AG09309 (cell line): ENCODE measurements at regions not wholly inside any gene's neighbourhood (a gene's known extent, or its start where the extent isn't known, plus 50 kb on each side); places are given as distances from the start of the nearest gene placed in this dataset.

Experiments
- DNase-seq: peaks from one replicate; pipeline ENCODE4 v3.0.0-alpha.2; 2010; ENCODE audit warnings: low read depth
- H3K4me3 ChIP-seq: 2 replicates; pipeline ENCODE4 v1.5.1; 2011; ENCODE audit warnings: mild to moderate bottlenecking, low read depth, low read length, moderate library complexity; ENCODE audit not compliant: control insufficient read depth
- TF ChIP-seq, protein P1 (sequence below): IDR thresholded peaks from 2 replicates; pipeline ENCODE4 v1.5.1; 2011; ENCODE audit warnings: mild to moderate bottlenecking, low read depth, low read length, inconsistent platforms; ENCODE audit not compliant: insufficient read depth, control insufficient read depth; ENCODE audit errors: missing control alignments

GRCh38 chr16:9658164-9658563, 524.1 kb downstream of the GRIN2A start:
- TF ChIP-seq, protein P1, sequence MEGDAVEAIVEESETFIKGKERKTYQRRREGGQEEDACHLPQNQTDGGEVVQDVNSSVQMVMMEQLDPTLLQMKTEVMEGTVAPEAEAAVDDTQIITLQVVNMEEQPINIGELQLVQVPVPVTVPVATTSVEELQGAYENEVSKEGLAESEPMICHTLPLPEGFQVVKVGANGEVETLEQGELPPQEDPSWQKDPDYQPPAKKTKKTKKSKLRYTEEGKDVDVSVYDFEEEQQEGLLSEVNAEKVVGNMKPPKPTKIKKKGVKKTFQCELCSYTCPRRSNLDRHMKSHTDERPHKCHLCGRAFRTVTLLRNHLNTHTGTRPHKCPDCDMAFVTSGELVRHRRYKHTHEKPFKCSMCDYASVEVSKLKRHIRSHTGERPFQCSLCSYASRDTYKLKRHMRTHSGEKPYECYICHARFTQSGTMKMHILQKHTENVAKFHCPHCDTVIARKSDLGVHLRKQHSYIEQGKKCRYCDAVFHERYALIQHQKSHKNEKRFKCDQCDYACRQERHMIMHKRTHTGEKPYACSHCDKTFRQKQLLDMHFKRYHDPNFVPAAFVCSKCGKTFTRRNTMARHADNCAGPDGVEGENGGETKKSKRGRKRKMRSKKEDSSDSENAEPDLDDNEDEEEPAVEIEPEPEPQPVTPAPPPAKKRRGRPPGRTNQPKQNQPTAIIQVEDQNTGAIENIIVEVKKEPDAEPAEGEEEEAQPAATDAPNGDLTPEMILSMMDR = no peak
- DNase-seq = no peak

DNA sequence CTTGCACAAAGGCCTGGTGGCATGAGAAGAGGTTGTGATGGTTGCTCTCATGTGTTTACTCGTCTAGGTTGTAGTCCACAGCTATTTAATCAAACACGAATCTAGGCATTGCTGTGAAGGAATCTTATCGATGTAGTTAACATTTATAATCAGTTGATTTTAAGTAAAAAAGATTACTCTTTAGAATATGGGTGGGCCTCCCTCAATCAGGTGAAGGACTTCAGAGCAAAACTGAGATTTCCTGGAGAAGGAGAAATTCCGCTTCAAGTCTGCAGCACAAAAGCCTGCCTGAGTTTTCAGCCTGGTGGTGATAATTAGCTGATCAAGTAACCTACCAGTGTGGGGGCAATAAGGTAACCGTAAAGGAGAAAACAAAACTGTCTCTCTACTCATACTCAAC, 523.6 kb downstream of the GRIN2A start:
- no peak for DNase-seq
- TF ChIP-seq, protein P1 = no peak

More at GRCh38 chr16:9658164-9658563, 524.1 kb downstream of the GRIN2A start:
- no peak overlapping the region for H3K4me3 ChIP-seq

DNA sequence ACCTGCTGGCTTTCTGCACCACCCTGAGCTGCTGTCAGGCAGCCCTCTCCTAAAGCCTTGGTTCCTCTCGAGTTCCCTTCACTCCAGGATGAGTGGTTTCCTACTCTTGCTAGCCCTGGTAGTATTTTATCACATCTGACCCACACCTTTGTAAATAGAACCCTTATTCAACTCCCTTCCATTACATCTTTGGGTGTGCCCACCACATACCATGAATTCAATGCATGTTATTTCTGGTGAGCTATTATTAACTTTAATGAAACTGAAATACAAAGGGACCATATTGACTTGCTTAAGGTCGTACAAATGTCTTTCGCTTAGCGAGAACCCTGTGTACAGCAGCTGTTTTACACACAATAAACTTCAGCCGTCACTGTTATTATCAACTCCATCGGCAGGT, 521.3 kb downstream of the GRIN2A start:
- TF ChIP-seq, protein P1 = no peak
- H3K4me3 ChIP-seq = no peak overlapping the region
- no peak for DNase-seq

More for the DNA sequence above, 523.6 kb downstream of the GRIN2A start:
- H3K4me3 ChIP-seq = no peak overlapping the region

DNA sequence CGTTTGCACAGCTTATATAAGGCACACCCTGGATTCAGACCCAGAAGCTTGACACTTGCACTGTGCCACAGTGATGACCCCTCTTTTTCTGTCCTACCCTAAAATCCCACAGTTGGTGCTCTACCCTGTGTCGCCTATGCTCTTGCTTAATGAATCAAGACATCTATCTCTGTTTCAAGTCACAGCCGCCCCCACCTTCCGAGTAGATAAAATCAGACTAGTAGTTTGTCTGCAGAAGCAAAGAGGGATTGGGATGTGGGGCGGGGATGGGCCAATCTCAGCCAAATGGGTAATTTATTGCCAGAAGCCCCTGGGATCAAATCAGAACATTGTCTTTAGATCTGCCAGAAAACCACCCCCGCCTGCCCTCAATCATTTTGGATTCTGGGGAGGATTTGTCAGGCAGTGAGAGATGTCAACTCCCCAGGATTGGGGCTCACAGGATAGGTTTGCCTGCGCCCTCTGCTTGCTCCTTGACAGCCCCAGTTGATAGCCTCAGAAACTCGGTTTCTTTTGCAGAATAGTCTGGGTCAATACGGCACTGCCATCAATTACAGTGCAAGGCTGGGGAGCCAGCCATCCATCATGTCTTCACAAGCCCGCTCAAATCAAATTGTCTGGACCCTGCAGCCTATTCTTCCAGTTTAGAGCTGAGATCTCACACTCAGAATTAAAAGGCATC, 520.8 kb downstream of the GRIN2A start:
- TF ChIP-seq, protein P1 = no peak
- no peak overlapping the region for H3K4me3 ChIP-seq
- no peak for DNase-seq

DNA sequence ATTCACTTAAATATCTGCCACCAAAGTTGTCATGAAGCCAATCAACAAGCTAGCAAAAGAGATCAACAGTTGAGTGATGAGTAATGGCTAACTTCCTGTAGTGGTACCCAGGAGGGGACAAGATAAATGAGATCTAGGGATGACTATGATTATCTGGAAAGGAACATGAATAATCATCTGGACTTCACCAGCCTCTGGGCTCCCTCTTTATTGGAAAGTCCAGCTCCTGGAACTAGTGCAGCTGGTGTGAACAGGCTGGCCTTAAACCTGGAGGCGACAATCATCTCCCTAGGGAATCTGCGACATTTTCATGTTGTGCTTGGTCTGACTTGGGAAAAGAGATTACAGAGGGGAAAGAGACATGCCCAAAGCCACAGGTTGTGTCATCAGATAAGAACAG, 518.6 kb downstream of the GRIN2A start:
- no peak for DNase-seq
- TF ChIP-seq, protein P1 = no peak
- H3K4me3 ChIP-seq = no peak overlapping the region

DNA sequence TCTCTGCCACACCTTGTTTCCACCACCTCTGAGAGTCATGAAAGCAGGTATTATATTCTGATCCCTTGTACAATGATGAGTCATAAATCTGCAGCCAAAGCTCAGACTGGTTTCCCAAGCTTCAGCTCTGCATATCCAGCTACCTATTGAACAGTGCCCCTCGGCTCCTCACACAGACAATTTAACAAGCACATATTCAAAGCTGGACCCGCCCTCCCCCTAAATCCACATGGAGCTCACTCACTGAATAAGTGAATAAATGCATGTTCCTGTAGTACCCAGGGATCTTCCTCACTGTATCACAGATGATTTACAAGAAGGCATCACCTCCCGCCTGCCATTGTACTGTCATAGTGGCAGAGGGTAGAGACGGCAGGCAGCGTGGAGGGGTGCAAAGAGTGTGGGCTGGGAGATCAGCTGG, 516.4 kb downstream of the GRIN2A start:
- no peak for DNase-seq
- TF ChIP-seq, protein P1 = no peak
- no peak overlapping the region for H3K4me3 ChIP-seq
